K562 (cell line): ENCODE measurements at regions not wholly inside any gene's neighbourhood (a gene's known extent, or its start where the extent isn't known, plus 50 kb on each side); places are given as distances from the start of the nearest gene placed in this dataset.

Source experiments
- ATAC-seq: fragments of 200-7000 bp; cut with Tn5 transposase; 3 replicates; pipeline ENCODE4 v1.9.1; 2020; ENCODE audit warnings: moderate library complexity
- BruUV-seq: library from RNA; stranded (reverse); fragments of 400-500 nt; replicated peaks from 2 replicates; lab custom pipeline; 2021; lab: Mats Ljungman, UMichigan
- CTCF ChIA-PET: fragments of 300-600 bp; formaldehyde crosslinking; extraction: SDS; loops from one replicate; lab custom pipeline; 2021; ENCODE audit warnings: low intra/inter-chr PET ratio; lab: Yijun Ruan, JAX
- POLR2A ChIA-PET: fragments of 300-600, 350-650 bp; sonication (Branson Sonifier 250); formaldehyde crosslinking; extraction: SDS; loops from one replicate; lab custom pipeline; 2021; ENCODE audit warnings: antibody characterized with exemption, inconsistent platforms; lab: Yijun Ruan, JAX
- DNase-seq, 4 experiments: peaks; one replicate each; pipeline versions ENCODE4 v3.0.0 to v3.0.0-alpha.2; 2011 to 2018; ENCODE audit warnings: low spot score in 3 of 4, mixed read lengths in 3 of 4; ENCODE audit errors: extremely low read depth in 1 of 4
- FAIRE-seq: peaks from 2 replicates; lab custom pipeline; 2011; peaks lifted over from hg19 to GRCh38; lab: Jason Lieb, UNC
- H2AFZ ChIP-seq: 2 replicates; pipeline ENCODE4 v1.6.0; 2011; ENCODE audit warnings: low read depth, low read length, control low read depth, inconsistent platforms
- H3K27ac ChIP-seq: fragments of 200-600 bp; 3 replicates; pipeline ENCODE4 v1.8.0; 2011; ENCODE audit warnings: low read depth, mild to moderate bottlenecking, control low read depth, inconsistent platforms, low read length, moderate library complexity, mixed read lengths; ENCODE audit errors: extremely low read depth
- H3K27me3 ChIP-seq, 2 experiments: fragments of 300-600 bp in 1 of 2; 2 replicates in 1 of 2; 3 replicates in 1 of 2; pipeline versions ENCODE4 v1.6.0 to v1.8.0; 2011; ENCODE audit warnings: inconsistent platforms in 2 of 2, low read length in 2 of 2, mild to moderate bottlenecking in 1 of 2, mixed read lengths in 1 of 2, moderate library complexity in 1 of 2; ENCODE audit not compliant: control insufficient read depth in 2 of 2, insufficient read depth in 2 of 2
- H3K36me3 ChIP-seq: fragments of 300-600 bp; 3 replicates; pipeline ENCODE4 v1.8.0; 2011; ENCODE audit warnings: mild to moderate bottlenecking, low read length, inconsistent platforms; ENCODE audit not compliant: control insufficient read depth, insufficient read depth
- H3K4me1 ChIP-seq, 2 experiments: fragments of 200-600 bp in 1 of 2; replicated peaks in 1 of 2; 2 replicates in 1 of 2; 3 replicates in 1 of 2; pipeline versions ENCODE4 v1.5.1 to v1.8.0; 2011; ENCODE audit warnings: inconsistent platforms in 2 of 2, low read length in 2 of 2, mild to moderate bottlenecking in 1 of 2, mixed read lengths in 1 of 2, moderate library complexity in 1 of 2; ENCODE audit not compliant: control insufficient read depth in 2 of 2, insufficient read depth in 2 of 2
- H3K4me2 ChIP-seq: 2 replicates; pipeline ENCODE4 v1.6.1; 2011; ENCODE audit warnings: low read length, control low read depth, inconsistent platforms, mixed read lengths; ENCODE audit not compliant: insufficient read depth
- H3K4me3 ChIP-seq: fragments of 200-600 bp; sonication (generic), shearing (Covaris generic); 2 replicates; pipeline ENCODE4 v1.5.1; 2016; ENCODE audit warnings: control low read depth, inconsistent platforms
- H3K79me2 ChIP-seq: fragments of 200-600 bp; 3 replicates; pipeline ENCODE4 v1.8.0; 2011; ENCODE audit warnings: low read length, inconsistent platforms; ENCODE audit not compliant: control insufficient read depth, insufficient read depth
- H3K9ac ChIP-seq, 2 experiments: 2 replicates each; pipeline versions ENCODE4 v1.6.0 to v1.6.1; 2011; ENCODE audit warnings: low read depth in 2 of 2, low read length in 2 of 2, control low read depth in 1 of 2, inconsistent platforms in 1 of 2, mild to moderate bottlenecking in 1 of 2, mixed read lengths in 1 of 2; ENCODE audit not compliant: insufficient read depth in 1 of 2
- H3K9me1 ChIP-seq: one replicate; pipeline ENCODE4 v1.6.0; 2011; ENCODE audit warnings: inconsistent platforms, mild to moderate bottlenecking, low read length, moderate library complexity; ENCODE audit not compliant: control insufficient read depth, insufficient read depth
- H3K9me3 ChIP-seq: replicated peaks from 2 replicates; pipeline ENCODE4 v1.5.1; 2011; ENCODE audit warnings: low read depth, low read length, inconsistent platforms; ENCODE audit not compliant: control insufficient read depth, insufficient read depth
- H4K20me1 ChIP-seq: replicated peaks from 2 replicates; pipeline ENCODE4 v1.6.1; 2011; ENCODE audit warnings: low read length, inconsistent platforms, mixed read lengths; ENCODE audit not compliant: control insufficient read depth, insufficient read depth
- BRCA1 ChIP-seq, 2 experiments: fragments of 450-650 bp in 1 of 2; sonication (generic) in 1 of 2; formaldehyde crosslinking in 1 of 2; IDR thresholded peaks; 2 replicates each; pipeline versions ENCODE4 v1.5.0 to v1.6.1; 2017 to 2020; ENCODE audit warnings: mild to moderate bottlenecking in 1 of 2, missing genetic modification reagents in 1 of 2
- BRD9 ChIP-seq: fragments of 450-650 bp; IDR thresholded peaks from 2 replicates; pipeline ENCODE4 v1.6.1; 2018; ENCODE audit warnings: low read depth; ENCODE audit not compliant: partially characterized antibody
- CBX5 ChIP-seq: IDR thresholded peaks from 2 replicates; pipeline ENCODE4 v1.6.1; 2014; ENCODE audit warnings: low read depth, borderline replicate concordance
- FOXJ3 ChIP-seq: sonication (generic); formaldehyde crosslinking; IDR thresholded peaks from 2 replicates; pipeline ENCODE4 v1.4.0; 2020; ENCODE audit warnings: mild to moderate bottlenecking, missing genetic modification reagents
- JUN ChIP-seq, 2 experiments: sonication (generic) in 1 of 2; formaldehyde crosslinking in 1 of 2; IDR thresholded peaks; 2 replicates each; pipeline versions ENCODE4 v1.6.1 to v1.8.0; 2012 to 2022; ENCODE audit warnings: borderline replicate concordance in 2 of 2, mild to moderate bottlenecking in 2 of 2, improper control_type of control experiment in 1 of 2, low read depth in 1 of 2, low read length in 1 of 2, missing genetic modification reagents in 1 of 2
- MTA3 ChIP-seq: fragments of 450-650 bp; formaldehyde crosslinking; IDR thresholded peaks from 2 replicates; pipeline ENCODE4 v1.6.1; 2017; ENCODE audit warnings: mild to moderate bottlenecking, borderline replicate concordance
- MTF1 ChIP-seq: fragments of 250-450 bp; sonication (Bioruptor Pico); IDR thresholded peaks from 2 replicates; pipeline ENCODE4 v1.9.0; 2021; ENCODE audit warnings: moderate library complexity, mild to moderate bottlenecking, inconsistent platforms, borderline replicate concordance
- RBBP5 ChIP-seq: fragments of 200-600 bp; sonication (generic); IDR thresholded peaks from 2 replicates; pipeline ENCODE4 v1.6.1; 2012; ENCODE audit warnings: borderline replicate concordance, mild to moderate bottlenecking, low read length, control low read depth, inconsistent platforms; ENCODE audit not compliant: insufficient read depth, poor library complexity, severe bottlenecking
- RHOXF2B ChIP-seq: fragments of 250-450 bp; sonication (Bioruptor Pico); conservative IDR thresholded peaks from 2 replicates; pipeline ENCODE4 v1.5.1; 2021
- ZNF551 ChIP-seq: fragments of 250-450 bp; sonication (Bioruptor Pico); IDR thresholded peaks from 2 replicates; pipeline ENCODE4 v1.5.0; 2021; ENCODE audit warnings: mild to moderate bottlenecking, moderate library complexity
- ZNF583 ChIP-seq: fragments of 250-450 bp; sonication (Bioruptor Pico); IDR thresholded peaks from 2 replicates; pipeline ENCODE4 v1.4.0; 2020
- WGBS: fragments of 100-300 bp; shearing (Covaris generic); methylation state at CpG from one replicate; pipeline ENCODE4 v1.1.6; 2016; ENCODE audit warnings: low coverage, mixed read lengths; ENCODE audit not compliant: insufficient coverage; ENCODE audit errors: missing lambda C conversion rate; 5-methylcytosine and 5-hydroxymethylcytosine counted together
- in situ Hi-C: fragments of 300-500 bp; cut with MboI; formaldehyde crosslinking; loops from 4 replicates; pipeline ENCODE4 v1.15.0; 2018; ENCODE audit warnings: inconsistent platforms, mixed read lengths
- intact Hi-C: fragments of 100-400 bp; cut with micrococcal nuclease; formaldehyde crosslinking; loops from 2 replicates; pipeline ENCODE4 v1.14.2; 2022
- TF ChIP-seq, protein P1 (sequence below): fragments of 450-650 bp; IDR thresholded peaks from 2 replicates; pipeline ENCODE4 v1.6.1; 2016; ENCODE audit warnings: mild to moderate bottlenecking, moderate library complexity

DNA sequence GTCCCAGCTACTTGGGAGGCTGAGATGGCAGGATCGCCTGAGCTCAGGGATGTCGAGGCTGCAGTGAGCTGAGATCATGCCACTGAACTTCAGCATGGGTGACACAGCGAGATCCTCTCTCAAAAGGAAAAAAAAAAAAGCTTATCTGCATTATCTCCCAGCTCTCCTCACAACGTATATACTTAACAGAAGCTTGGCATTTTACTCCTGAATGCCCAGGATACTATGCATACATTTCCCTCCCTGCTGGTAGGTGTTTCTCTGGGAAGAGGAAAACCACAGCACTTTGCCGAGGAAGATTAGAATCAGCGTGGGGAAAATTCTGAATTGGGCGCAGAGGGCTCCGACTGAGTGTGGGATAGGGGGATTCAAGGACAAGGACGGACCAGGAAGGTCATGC lies 800.6 kb downstream of the DHX35 start:
- CTCF ChIA-PET: no interaction called here
- WGBS: 1% methylated on average over 9 of the region's 9 CpGs
- no peaks in the 10 kb centered on the region; the same call in 1 of the 2 replicates for H3K9me3 ChIP-seq

More for the DNA sequence above, 800.6 kb downstream of the DHX35 start:
- no peak overlapping the region for H3K4me2 ChIP-seq
- no peak overlapping the region for H3K9ac ChIP-seq
- no peak for ATAC-seq
- intact Hi-C loops (no loop called here), in situ Hi-C loops (no loop called here)
- no peaks in the 10 kb centered on the region for H3K79me2 ChIP-seq
- no peaks in the 10 kb centered on the region for H3K4me1 ChIP-seq
- H3K27ac ChIP-seq: no peak overlapping the region
- no peaks in the 10 kb centered on the region for H3K36me3 ChIP-seq
- FAIRE-seq: no peak
- H4K20me1 ChIP-seq: no peaks in the 10 kb centered on the region
- no peak for DNase-seq
- no TSS peak for BruUV-seq
- TF ChIP-seq FOXJ3: no peak
- no peak for TF ChIP-seq BRD9
- TF ChIP-seq ZNF551 (CRISPR knock-in tag): no peak
- no peak for TF ChIP-seq MTA3
- TF ChIP-seq BRCA1 (IDR thresholded peaks at IDR 0.05): no peak
- TF ChIP-seq BRCA1 (CRISPR knock-in tag; IDR thresholded peaks at IDR 0.05): no peak
- TF ChIP-seq RHOXF2B: no peak
- no peak for TF ChIP-seq ZNF583
- TF ChIP-seq MTF1: no peak
- no peak for TF ChIP-seq JUN (IDR thresholded peaks at IDR 0.05; ENCODE audit: borderline replicate concordance, low read depth, low read length)
- no peak for TF ChIP-seq JUN (CRISPR knock-in tag; IDR thresholded peaks at IDR 0.05; ENCODE audit: borderline replicate concordance)
- no peak for TF ChIP-seq RBBP5
- TF ChIP-seq, protein P1, sequence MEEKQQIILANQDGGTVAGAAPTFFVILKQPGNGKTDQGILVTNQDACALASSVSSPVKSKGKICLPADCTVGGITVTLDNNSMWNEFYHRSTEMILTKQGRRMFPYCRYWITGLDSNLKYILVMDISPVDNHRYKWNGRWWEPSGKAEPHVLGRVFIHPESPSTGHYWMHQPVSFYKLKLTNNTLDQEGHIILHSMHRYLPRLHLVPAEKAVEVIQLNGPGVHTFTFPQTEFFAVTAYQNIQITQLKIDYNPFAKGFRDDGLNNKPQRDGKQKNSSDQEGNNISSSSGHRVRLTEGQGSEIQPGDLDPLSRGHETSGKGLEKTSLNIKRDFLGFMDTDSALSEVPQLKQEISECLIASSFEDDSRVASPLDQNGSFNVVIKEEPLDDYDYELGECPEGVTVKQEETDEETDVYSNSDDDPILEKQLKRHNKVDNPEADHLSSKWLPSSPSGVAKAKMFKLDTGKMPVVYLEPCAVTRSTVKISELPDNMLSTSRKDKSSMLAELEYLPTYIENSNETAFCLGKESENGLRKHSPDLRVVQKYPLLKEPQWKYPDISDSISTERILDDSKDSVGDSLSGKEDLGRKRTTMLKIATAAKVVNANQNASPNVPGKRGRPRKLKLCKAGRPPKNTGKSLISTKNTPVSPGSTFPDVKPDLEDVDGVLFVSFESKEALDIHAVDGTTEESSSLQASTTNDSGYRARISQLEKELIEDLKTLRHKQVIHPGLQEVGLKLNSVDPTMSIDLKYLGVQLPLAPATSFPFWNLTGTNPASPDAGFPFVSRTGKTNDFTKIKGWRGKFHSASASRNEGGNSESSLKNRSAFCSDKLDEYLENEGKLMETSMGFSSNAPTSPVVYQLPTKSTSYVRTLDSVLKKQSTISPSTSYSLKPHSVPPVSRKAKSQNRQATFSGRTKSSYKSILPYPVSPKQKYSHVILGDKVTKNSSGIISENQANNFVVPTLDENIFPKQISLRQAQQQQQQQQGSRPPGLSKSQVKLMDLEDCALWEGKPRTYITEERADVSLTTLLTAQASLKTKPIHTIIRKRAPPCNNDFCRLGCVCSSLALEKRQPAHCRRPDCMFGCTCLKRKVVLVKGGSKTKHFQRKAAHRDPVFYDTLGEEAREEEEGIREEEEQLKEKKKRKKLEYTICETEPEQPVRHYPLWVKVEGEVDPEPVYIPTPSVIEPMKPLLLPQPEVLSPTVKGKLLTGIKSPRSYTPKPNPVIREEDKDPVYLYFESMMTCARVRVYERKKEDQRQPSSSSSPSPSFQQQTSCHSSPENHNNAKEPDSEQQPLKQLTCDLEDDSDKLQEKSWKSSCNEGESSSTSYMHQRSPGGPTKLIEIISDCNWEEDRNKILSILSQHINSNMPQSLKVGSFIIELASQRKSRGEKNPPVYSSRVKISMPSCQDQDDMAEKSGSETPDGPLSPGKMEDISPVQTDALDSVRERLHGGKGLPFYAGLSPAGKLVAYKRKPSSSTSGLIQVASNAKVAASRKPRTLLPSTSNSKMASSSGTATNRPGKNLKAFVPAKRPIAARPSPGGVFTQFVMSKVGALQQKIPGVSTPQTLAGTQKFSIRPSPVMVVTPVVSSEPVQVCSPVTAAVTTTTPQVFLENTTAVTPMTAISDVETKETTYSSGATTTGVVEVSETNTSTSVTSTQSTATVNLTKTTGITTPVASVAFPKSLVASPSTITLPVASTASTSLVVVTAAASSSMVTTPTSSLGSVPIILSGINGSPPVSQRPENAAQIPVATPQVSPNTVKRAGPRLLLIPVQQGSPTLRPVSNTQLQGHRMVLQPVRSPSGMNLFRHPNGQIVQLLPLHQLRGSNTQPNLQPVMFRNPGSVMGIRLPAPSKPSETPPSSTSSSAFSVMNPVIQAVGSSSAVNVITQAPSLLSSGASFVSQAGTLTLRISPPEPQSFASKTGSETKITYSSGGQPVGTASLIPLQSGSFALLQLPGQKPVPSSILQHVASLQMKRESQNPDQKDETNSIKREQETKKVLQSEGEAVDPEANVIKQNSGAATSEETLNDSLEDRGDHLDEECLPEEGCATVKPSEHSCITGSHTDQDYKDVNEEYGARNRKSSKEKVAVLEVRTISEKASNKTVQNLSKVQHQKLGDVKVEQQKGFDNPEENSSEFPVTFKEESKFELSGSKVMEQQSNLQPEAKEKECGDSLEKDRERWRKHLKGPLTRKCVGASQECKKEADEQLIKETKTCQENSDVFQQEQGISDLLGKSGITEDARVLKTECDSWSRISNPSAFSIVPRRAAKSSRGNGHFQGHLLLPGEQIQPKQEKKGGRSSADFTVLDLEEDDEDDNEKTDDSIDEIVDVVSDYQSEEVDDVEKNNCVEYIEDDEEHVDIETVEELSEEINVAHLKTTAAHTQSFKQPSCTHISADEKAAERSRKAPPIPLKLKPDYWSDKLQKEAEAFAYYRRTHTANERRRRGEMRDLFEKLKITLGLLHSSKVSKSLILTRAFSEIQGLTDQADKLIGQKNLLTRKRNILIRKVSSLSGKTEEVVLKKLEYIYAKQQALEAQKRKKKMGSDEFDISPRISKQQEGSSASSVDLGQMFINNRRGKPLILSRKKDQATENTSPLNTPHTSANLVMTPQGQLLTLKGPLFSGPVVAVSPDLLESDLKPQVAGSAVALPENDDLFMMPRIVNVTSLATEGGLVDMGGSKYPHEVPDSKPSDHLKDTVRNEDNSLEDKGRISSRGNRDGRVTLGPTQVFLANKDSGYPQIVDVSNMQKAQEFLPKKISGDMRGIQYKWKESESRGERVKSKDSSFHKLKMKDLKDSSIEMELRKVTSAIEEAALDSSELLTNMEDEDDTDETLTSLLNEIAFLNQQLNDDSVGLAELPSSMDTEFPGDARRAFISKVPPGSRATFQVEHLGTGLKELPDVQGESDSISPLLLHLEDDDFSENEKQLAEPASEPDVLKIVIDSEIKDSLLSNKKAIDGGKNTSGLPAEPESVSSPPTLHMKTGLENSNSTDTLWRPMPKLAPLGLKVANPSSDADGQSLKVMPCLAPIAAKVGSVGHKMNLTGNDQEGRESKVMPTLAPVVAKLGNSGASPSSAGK: no peak
- no peak for TF ChIP-seq CBX5
- H3K9me1 ChIP-seq: no peaks in the 10 kb centered on the region
- H3K27me3 ChIP-seq: no peaks in the 10 kb centered on the region
- POLR2A ChIA-PET: no interaction called here
- H2AFZ ChIP-seq: no peak overlapping the region
- no peak overlapping the region for H3K4me3 ChIP-seq
